ENCODE measurements at regions not wholly inside any gene's neighbourhood (a gene's known extent, or its start where the extent isn't known, plus 50 kb on each side); places are given as distances from the start of the nearest gene placed in this dataset.

DNA sequence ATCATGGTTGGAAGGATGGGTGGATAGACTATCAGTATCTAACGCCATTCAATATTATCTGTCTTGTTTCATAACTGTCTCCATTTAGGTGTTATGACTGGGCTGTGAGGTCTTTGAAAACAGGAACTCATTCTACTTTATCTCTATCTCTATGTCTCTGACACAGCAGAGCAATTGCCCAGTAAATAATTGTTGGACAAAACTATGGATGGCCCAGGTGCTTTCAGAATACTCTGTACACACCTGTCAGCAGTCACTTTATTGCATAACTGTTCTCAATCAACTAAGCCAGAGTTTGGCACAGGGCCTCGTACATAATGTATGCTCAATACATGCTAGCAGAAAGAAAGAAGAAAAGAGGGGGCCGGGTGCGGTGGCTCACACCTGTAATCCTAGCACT, 210.3 kb downstream of the OPA1 start:
- Histone ChIP-seq H4K5ac (ENCODE audit: insufficient read length, low read depth, low read length) (no peak overlapping the region), H3K9ac (replicated peaks in 1 of 4; ENCODE audit: extremely low read depth in 1 of 4, low read depth in 3 of 4, low read length in 3 of 4) (no peak overlapping the region), H2BK15ac (ENCODE audit: low read length) (no peak overlapping the region), H3K36me3 (ENCODE audit: control insufficient read depth in 2 of 4, insufficient read depth in 4 of 4, low read length in 3 of 4) (no peaks in the 10 kb centered on the region), H4K8ac (ENCODE audit: extremely low read depth, insufficient read depth, low read length) (no peak overlapping the region), H2AFZ (ENCODE audit: low read length) (no peak overlapping the region), H3K27ac (ENCODE audit: low read depth, low read length) (no peak overlapping the region), H3K27me3 (replicated peaks in 1 of 4; ENCODE audit: control insufficient read depth in 3 of 4, extremely low read depth in 1 of 4, insufficient read depth in 3 of 4, low read length in 3 of 4) (no peaks in the 10 kb centered on the region; a peak in 1 of 7 replicates), H3K4me1 (replicated peaks in 1 of 4; ENCODE audit: control insufficient read depth in 3 of 4, insufficient read depth in 4 of 4, low read length in 3 of 4) (no peaks in the 10 kb centered on the region), H3K79me1 (ENCODE audit: low read depth, low read length) (no peaks in the 10 kb centered on the region), H3K9me3 (ENCODE audit: insufficient read depth in 2 of 2, low read depth in 1 of 2, low read length in 1 of 2) (no peaks in the 10 kb centered on the region), H3K79me2 (ENCODE audit: control insufficient read depth in 1 of 2, insufficient read depth in 2 of 2, low read length in 2 of 2) (no peaks in the 10 kb centered on the region), H4K20me1 (replicated peaks in 1 of 2; ENCODE audit: control insufficient read depth in 1 of 2, insufficient read depth in 2 of 2, low read length in 2 of 2) (no peaks in the 10 kb centered on the region), H2BK5ac (ENCODE audit: low read depth, low read length) (no peak overlapping the region), H3K56ac (replicated peaks; ENCODE audit: insufficient read length, low read depth, low read length) (no peak overlapping the region), H4K91ac (replicated peaks; ENCODE audit: insufficient read length, low read length) (no peak overlapping the region), H3K23me2 (ENCODE audit: low read depth, low read length) (no peaks in the 10 kb centered on the region), H2BK20ac (ENCODE audit: low read length) (no peak overlapping the region), H2AK5ac (ENCODE audit: low read depth, low read length) (no peak overlapping the region), H3K4me2 (ENCODE audit: insufficient read depth in 1 of 2, low read depth in 2 of 2, low read length in 2 of 2) (no peak overlapping the region), H2BK120ac (replicated peaks; ENCODE audit: low read depth, low read length) (no peak overlapping the region), H3K23ac (ENCODE audit: insufficient read length) (no peak overlapping the region), H2BK12ac (ENCODE audit: low read depth, low read length) (no peak overlapping the region), H3K18ac (ENCODE audit: extremely low read depth, low read length) (no peak overlapping the region), H3K4ac (replicated peaks; ENCODE audit: insufficient read length, low read depth, low read length) (no peak overlapping the region), H3K14ac (ENCODE audit: insufficient read length) (no peak overlapping the region), H3K4me3 (ENCODE audit: extremely low read depth in 1 of 4, insufficient read depth in 2 of 4, low read depth in 3 of 4, low read length in 4 of 4) (no peak overlapping the region)
- ChIA-PET CTCF (ENCODE audit: partially characterized antibody) (interaction anchor here (1.0 to 2.2 kb wide), 2 partner anchors 13 to 23 kb away, joined by 3 to 5 read pairs; no protein-coding TSS in a partner anchor), POLR2A (ENCODE audit: partially characterized antibody) (interaction anchor here (0.6 to 1.5 kb wide), 2 partner anchors 10 to 76 kb away, joined by 3 to 4 read pairs; no protein-coding TSS in a partner anchor)
- FAIRE-seq (no peak), DNase-seq (ENCODE audit: low read depth in 1 of 2, low spot score in 2 of 2) (no peak)
- WGBS, 2 experiments (ENCODE audit: extremely low coverage in 1 of 2, insufficient coverage in 1 of 2, insufficient read length in 1 of 2, insufficient replicate concordance in 2 of 2, low coverage in 1 of 2, low lambda C conversion rate in 2 of 2, missing lambda C conversion rate in 1 of 2) = 92% methylated on average over 4 of the region's 4 CpGs; no CpG with 5 or more reads in 1 of the 2 experiments
- TF ChIP-seq, protein P1, sequence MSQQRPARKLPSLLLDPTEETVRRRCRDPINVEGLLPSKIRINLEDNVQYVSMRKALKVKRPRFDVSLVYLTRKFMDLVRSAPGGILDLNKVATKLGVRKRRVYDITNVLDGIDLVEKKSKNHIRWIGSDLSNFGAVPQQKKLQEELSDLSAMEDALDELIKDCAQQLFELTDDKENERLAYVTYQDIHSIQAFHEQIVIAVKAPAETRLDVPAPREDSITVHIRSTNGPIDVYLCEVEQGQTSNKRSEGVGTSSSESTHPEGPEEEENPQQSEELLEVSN (IDR thresholded peaks at IDR 0.05) = no peak
- no peak for TF ChIP-seq SP2 (IDR thresholded peaks at IDR 0.05; ENCODE audit: low read length)
- TF ChIP-seq NANOG (IDR thresholded peaks at IDR 0.05; ENCODE audit: insufficient read depth, low read depth, low read length, poor library complexity, severe bottlenecking) = no peak
- TF ChIP-seq RAD21 (IDR thresholded peaks at IDR 0.05 in 1 of 2, conservative IDR thresholded peaks at IDR 0.05 in 1 of 2; ENCODE audit: low read depth in 2 of 2, low read length in 2 of 2) = no peak
- TF ChIP-seq YY1 (IDR thresholded peaks at IDR 0.05; ENCODE audit: low read depth, low read length) = no peak
- no peak for TF ChIP-seq CBX8 (IDR thresholded peaks at IDR 0.05; ENCODE audit: borderline replicate concordance, low read depth, low read length)
- no peak for TF ChIP-seq RFX5 (IDR thresholded peaks at IDR 0.05; ENCODE audit: borderline replicate concordance, low read depth, low read length)
- TF ChIP-seq POLR2A (IDR thresholded peaks at IDR 0.05; ENCODE audit: control extremely low read depth in 1 of 2, low read depth in 2 of 2, low read length in 2 of 2) = no peak
- TF ChIP-seq RXRA (IDR thresholded peaks at IDR 0.05; ENCODE audit: insufficient read depth, low read depth, low read length) = no peak
- TF ChIP-seq USF2 (IDR thresholded peaks at IDR 0.05; ENCODE audit: low read length) = no peak
- TF ChIP-seq CREB1 (IDR thresholded peaks at IDR 0.05) = no peak
- no peak for TF ChIP-seq EGR1 (IDR thresholded peaks at IDR 0.05; ENCODE audit: borderline replicate concordance, low read depth, low read length)
- no peak for TF ChIP-seq JUN (IDR thresholded peaks at IDR 0.05; ENCODE audit: low read depth, low read length)
- no peak for TF ChIP-seq MAFK (IDR thresholded peaks at IDR 0.05; ENCODE audit: low read depth, low read length)

All from H1 (cell line).